H4 (cell line): ENCODE measurements at regions not wholly inside any gene's neighbourhood (a gene's known extent, or its start where the extent isn't known, plus 50 kb on each side); places are given as distances from the start of the nearest gene placed in this dataset.
"Not testable (repeated sequence)": the region's sequence is repeated elsewhere in the genome, so short reads cannot be mapped to it uniquely, and the experiment has no call there.

Experiments used
- DNase-seq: peaks from one replicate; pipeline ENCODE4 v3.0.0-alpha.2; 2015; ENCODE audit warnings: low spot score

GRCh38 chr5:155116456-155117251 is 103.1 kb downstream of the KIF4B start:
- no peak for DNase-seq

- no peak for DNase-seq
These were observed 112.1 kb downstream of the KIF4B start for GRCh38 chr5:155125551-155126095.

DNA sequence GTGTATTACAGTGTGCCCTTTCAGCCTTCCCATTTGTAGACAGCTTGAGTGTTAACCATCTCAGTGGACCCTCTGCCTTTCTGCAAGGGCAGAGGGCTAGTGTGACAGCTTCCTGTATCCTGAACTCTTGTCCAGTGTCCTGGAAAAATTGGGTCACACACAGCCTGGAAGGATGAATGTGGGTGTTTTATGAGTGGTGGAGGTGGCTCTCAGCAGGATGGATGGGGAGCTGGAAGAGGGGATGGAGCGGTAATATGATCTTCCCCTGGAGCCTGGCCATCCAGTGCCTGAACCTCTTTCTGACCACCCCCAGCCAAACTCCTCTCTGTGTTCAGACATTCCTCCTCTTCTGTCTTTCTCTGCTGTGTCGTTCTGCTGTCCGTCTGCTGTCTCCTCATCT is 113.0 kb downstream of the KIF4B start:
- DNase-seq = no peak

- no peak for DNase-seq
These were observed 114.0 kb downstream of the KIF4B start for GRCh38 chr5:155127552-155127951.

DNA sequence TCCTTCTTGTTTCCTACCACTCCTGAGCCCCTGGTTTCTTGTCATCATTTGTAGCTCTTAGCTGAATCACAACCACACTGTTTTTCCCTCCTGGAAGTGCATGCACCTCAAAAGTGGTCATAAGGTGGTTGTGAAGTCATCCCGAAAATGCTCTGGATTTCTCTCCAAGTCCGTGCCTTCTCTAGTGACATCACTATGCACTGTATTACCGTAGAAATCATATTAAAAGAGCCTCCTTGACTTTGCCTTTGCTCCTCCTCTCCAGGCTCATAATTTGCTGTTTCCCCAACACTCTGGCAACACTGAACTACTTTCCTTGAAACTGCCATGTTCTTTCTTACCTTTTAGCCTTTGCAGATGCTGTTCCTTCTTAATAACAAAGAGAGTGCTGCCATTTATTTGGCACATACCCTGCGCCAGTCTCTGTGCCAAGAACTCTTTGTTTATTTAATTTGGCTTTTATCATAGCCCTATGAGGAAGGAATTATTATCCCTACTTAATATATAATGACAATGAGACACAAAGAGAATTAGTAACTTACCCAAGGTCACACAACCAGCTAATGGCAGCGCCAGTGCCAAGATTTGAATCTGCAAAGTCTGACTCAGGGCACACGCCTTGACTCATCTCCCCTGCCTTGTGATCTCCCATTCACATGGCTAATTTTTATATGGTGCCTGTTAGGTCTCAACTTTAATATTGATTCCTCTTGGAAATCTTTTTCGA is 115.4 kb downstream of the KIF4B start:
- no peak for DNase-seq

DNA sequence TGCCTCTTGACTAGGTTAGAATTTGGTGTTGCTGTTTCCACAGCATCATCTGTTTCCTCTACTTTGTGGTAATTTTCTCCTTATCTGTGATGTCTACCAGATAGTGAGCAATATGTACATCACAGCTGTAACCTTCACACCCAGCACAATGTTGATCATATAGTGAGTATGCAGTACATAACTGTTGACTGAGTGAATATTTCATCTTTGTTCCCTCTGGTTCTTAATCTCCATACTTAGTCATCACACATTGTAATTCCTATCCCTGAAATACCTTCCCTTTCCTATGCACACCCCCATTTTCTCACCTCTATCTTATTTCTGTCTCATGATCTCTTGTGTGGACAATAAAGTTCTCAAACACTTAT is 115.9 kb downstream of the KIF4B start:
- no peak for DNase-seq

DNA sequence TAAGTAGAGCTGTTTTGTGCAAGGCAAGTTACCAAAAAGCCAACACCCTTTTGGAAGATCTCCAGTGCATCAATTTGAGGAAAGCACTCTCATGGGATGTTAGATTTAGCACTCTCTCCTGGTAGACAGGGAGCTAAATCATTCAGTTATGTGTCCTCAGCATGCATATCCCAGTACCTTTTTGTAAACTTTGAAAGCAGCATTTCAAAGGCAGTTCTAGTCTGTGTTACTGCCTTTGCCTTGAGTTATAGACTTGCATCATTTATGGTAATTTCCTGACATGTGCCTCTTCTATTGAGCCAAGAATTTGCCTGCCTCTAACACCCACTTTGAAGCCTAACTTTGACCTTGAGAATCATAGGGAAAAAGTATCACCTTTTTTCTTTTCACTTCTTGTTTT is 120.6 kb downstream of the KIF4B start:
- no peak for DNase-seq

GRCh38 chr5:155136216-155136850 is 122.8 kb downstream of the KIF4B start:
- DNase-seq = no peak

- no peak for DNase-seq
These were observed 124.1 kb downstream of the KIF4B start for GRCh38 chr5:155137683-155138082.

DNA sequence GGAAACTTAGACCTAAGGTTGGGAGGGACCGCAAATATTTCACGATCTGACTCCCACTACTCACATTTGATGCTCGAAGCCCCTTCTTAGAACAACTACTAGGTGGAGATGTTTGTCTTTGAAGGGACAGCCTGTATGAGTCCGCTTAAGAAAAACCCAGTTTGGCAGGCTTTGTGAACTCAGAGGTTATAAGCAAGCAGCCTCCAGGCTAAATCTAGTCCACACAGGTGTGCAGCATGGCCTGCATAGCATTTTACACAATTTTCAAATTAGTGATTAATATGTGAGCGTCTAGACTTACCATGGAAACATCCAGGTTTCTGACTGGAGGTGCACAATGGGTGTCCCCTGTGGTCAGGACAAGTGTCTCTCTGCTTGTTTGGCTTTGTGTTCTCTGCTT is 127.1 kb downstream of the KIF4B start:
- no peak for DNase-seq

DNA sequence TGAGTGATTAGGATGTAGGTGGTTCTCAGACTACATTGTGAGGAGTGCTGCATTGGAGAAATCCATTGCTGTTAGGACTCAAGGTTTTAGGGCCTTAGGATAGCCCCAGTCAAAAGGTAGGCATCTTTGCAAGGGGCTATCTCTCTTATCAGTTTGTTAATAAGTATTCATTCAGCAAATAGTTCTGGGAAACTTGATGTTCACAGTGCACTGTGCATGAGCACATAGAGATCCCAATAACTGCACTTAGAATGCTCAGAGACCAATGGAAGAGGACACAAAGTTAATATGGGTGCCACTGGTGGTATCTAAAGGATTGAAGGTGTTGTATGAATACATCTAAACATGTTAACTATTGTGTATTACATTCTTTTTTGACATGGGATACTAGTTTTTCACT is 131.4 kb downstream of the KIF4B start:
- DNase-seq = no peak

GRCh38 chr5:155147222-155147621 is 133.7 kb downstream of the KIF4B start:
- no peak for DNase-seq

GRCh38 chr5:155148694-155149093 is 135.1 kb downstream of the KIF4B start:
- DNase-seq = no peak

DNA sequence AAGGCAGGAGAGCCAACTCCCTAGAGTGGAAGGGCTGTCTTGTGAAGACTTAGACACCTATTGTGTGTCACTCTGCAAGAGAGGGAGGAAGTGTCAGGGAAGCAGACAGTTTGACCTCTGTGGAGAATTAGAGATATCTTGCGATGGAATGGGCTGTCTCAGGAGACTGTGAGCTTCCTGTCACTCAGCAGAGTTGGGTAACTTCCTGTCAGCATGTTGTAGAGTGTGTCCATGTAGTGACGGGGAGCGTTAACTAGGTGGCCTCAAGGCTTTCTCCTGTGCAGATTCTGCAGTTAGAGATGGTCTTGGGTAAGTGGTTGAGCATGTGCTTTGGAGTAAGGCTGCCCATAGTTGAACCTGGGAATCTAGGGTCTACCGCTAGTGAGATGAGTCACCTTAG is 136.5 kb downstream of the KIF4B start:
- no peak for DNase-seq

- DNase-seq = no peak
These were observed 141.4 kb downstream of the KIF4B start for GRCh38 chr5:155154973-155155372.

DNA sequence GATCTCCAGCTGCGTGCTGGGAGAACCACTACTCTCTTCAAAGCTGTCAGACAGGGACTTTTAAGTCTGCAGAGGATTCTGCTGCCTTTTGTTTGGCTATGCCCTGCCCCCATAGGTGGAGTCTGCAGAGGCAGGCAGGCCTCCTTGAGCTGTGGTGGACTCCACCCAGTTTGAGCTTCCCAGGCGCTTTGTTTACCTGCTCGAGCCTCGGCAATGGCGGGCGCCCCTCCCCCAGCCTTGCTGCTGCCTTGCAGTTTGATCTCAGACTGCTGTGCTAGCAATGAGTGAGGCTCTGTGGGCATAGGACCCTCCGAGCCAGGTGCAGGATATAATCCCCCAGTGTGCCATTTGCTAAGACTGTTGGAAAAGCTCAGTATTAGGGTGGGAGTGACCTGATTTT is 149.5 kb downstream of the KIF4B start:
- not testable (repeated sequence) for DNase-seq

GRCh38 chr5:155167736-155168135 is 154.2 kb downstream of the KIF4B start:
- no peak for DNase-seq

- DNase-seq = no peak
These were observed 168.0 kb downstream of the KIF4B start for GRCh38 chr5:155181542-155181941.

DNA sequence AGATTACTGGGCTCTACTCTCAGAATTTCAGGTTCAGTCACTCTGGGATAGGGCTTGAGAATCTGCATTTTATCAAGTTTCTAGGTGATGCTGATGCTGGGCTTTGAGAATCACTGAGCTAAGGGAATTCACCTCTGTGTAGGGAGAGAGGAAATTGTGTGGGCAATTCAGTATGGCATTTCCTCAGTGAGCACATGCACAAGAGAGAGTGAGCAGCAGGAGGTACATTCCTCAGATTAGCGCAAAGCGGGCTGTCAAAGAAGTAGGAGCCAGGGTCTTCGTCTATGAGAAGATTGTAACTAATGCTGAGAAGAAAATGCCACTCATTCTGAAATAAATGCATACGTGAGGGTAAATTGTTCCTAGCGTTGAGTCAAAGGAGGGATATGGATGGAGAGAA is 175.9 kb downstream of the KIF4B start:
- DNase-seq = no peak

- no peak for DNase-seq
These were observed 176.4 kb downstream of the KIF4B start for GRCh38 chr5:155189981-155190380.

- DNase-seq = no peak
These were observed 179.5 kb downstream of the KIF4B start for GRCh38 chr5:155193029-155193428.

- no peak for DNase-seq
These were observed 180.0 kb downstream of the KIF4B start for GRCh38 chr5:155193483-155194107.
